ENCODE measurements at regions not wholly inside any gene's neighbourhood (a gene's known extent, or its start where the extent isn't known, plus 50 kb on each side); places are given as distances from the start of the nearest gene placed in this dataset.

GRCh38 chr12:88339966-88340365, 197.9 kb downstream of the TMTC3 start:
- TF ChIP-seq POLR2A (IDR thresholded peaks at IDR 0.05) (no peak), CTCF (IDR thresholded peaks at IDR 0.05) (no peak)

All from lower leg skin (tissue), 3 donors.